Activated naive CD8-positive, alpha-beta T cell treated with anti-CD3 and anti-CD28 coated beads, Interleukin-2, amount 50 U/mL, for 24 hours (primary cell): ENCODE measurements at regions not wholly inside any gene's neighbourhood (a gene's known extent, or its start where the extent isn't known, plus 50 kb on each side); places are given as distances from the start of the nearest gene placed in this dataset.
"Not testable (repeated sequence)": the region's sequence is repeated elsewhere in the genome, so short reads cannot be mapped to it uniquely, and the experiment has no call there.

ENCODE experiments used
- ATAC-seq: fragments of 150-1000 bp; cut with Tn5 transposase; one replicate; pipeline ENCODE4 v1.10.0; 2021
- DNase-seq: peaks from one replicate; pipeline ENCODE4 v3.0.0; 2021
- H3K27ac Mint-ChIP-seq: one replicate; pipeline ENCODE4 v1.8.0; 2021; ENCODE audit warnings: mild to moderate bottlenecking, mixed read lengths
- H3K27me3 Mint-ChIP-seq: one replicate; pipeline ENCODE4 v1.8.0; 2021; ENCODE audit warnings: mixed read lengths
- H3K36me3 Mint-ChIP-seq: one replicate; pipeline ENCODE4 v1.8.0; 2021; ENCODE audit warnings: low read depth, mixed read lengths
- H3K4me1 Mint-ChIP-seq: one replicate; pipeline ENCODE4 v1.8.0; 2021; ENCODE audit warnings: mixed read lengths
- H3K4me3 Mint-ChIP-seq: one replicate; pipeline ENCODE4 v1.8.0; 2021; ENCODE audit warnings: mild to moderate bottlenecking, moderate library complexity, mixed read lengths
- H3K9me3 Mint-ChIP-seq: one replicate; pipeline ENCODE4 v1.8.0; 2021; ENCODE audit warnings: mixed read lengths

DNA sequence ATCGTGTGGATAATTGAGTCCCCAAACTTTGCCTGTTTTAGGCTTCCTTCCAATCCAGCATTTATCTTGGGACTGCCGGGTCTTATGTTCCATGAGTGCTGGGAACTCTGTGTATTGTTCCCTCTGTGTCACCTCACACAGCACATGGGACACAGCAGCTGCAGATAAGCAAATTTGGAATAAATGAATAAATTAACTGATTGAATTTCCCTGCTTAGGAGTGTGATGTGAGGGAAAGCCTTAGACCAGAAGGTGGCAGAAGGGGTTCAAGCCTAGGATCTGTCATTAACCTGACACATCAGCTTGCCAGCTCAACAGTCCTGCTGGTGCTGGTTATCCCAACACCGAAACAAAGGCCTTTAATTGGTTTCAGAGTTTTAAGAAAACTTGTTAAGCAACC, 114.3 kb downstream of the OXSM start:
- H3K4me1 Mint-ChIP-seq, result peaks cover 12% of the 10 kb centered on the region

DNA sequence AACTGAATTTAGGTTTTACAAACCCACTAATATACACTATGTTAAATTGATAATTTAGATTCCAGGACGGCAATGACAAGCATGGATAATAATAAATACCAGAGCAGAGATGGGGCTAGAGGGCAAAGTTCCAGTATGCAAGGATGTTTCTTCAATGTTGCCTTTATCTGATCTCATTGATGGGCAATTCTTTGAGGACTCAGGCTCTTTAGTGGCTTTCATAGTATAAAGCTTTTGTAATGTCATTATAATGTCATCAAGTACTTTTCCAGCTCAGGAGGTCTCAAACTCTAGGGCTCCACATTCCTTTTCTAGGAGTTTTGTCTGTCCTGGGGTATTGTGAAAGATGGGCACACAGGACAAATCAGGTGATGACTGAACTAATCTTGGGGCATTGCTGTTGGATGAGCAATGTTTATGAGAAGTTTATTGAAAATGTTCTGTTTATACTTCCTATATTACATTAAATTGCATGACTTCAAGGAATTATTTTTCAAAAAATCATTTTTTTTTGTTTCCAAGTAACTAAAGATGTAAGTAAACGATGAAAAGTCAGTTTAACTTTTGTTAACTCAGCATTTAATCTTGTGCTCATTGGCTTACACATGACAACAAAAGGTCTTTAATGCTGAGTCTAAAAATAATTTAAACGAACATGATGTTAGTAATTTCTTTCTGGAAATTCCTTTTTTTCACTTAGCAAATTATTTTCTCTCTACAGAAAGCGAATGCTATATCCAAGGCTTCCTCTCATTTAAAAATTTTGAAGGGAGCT, 116.4 kb downstream of the OXSM start:
- no peak for DNase-seq
- Mint-ChIP-seq H3K36me3 (no peaks in the 10 kb centered on the region), H3K9me3 (no peaks in the 10 kb centered on the region), H3K27me3 (peaks cover 2% of the 10 kb centered on the region), H3K27ac (no peak overlapping the region), H3K4me1 (peaks cover 12% of the 10 kb centered on the region), H3K4me3 (no peak overlapping the region)
- no peak for ATAC-seq

More for the DNA sequence above, 114.3 kb downstream of the OXSM start:
- no peaks in the 10 kb centered on the region for H3K9me3 Mint-ChIP-seq
- DNase-seq (no peak), ATAC-seq (no peak)
- H3K27me3 Mint-ChIP-seq, result no peaks in the 10 kb centered on the region
- no peak overlapping the region for H3K27ac Mint-ChIP-seq
- no peaks in the 10 kb centered on the region for H3K36me3 Mint-ChIP-seq
- H3K4me3 Mint-ChIP-seq, result no peak overlapping the region

DNA sequence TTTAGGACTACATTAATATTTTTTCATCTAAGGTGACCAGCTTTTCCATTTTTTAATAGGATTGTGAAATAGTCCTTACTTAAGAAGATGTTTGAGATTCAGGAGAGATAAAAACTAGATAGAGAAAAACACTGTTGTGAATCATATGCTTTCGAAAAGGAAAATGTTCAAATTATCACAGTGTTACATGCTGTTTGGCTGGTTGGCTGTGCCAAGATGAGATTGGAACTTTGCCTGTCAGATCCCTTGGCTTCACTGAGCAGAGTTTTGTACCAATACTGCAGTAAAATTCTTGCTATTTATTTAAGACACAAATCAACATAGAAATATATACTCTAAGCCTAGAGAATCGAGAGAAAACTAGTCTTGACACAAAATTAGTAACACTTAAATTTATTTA, 117.2 kb downstream of the OXSM start:
- Mint-ChIP-seq H3K27ac (no peak overlapping the region), H3K27me3 (peaks cover 2% of the 10 kb centered on the region), H3K4me1 (peaks cover 11% of the 10 kb centered on the region), H3K9me3 (no peaks in the 10 kb centered on the region), H3K36me3 (no peaks in the 10 kb centered on the region), H3K4me3 (no peak overlapping the region)
- ATAC-seq (no peak), DNase-seq (no peak)

DNA sequence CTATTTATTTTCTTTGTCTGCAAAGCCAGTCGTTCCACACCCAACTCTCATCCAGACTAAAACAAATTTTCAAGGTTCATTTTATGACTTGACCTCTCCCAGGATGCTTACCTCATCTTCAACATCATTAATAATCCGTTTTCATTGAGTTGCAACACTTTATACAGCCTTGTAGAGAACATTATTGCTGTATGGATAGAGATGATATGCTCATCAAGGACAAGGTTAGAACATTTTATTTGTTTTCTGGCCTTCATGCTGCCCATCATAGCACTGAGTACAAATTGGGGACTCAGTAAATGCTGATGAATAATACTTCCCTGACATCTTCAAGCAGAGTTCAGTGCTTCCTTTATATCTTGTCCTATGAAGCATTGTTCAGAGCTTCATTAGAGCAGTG, 120.2 kb downstream of the OXSM start:
- Mint-ChIP-seq H3K36me3 (no peaks in the 10 kb centered on the region), H3K4me1 (peaks cover 4% of the 10 kb centered on the region), H3K9me3 (no peaks in the 10 kb centered on the region), H3K27me3 (peaks cover 2% of the 10 kb centered on the region), H3K4me3 (no peak overlapping the region), H3K27ac (no peak overlapping the region)
- DNase-seq (no peak), ATAC-seq (no peak)

DNA sequence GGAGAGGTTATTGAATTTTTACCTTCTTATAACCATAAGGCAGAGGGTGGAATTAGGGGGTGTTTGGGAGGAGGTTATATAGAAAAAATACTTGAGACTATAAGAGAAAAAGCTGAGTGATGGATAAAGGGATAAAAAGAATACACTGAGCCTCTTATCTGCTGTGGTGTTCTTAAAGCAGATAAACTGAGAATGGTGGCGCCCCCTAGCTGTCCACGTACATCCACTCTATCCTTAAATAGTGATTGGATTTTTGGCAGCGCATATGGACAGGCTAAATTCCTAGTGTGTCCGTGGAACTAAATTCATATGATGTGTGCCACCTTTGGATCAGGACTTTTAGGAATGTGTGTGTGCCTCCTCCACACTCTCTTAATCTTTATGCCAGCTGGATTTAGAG, 121.1 kb downstream of the OXSM start:
- ATAC-seq, result no peak
- peaks cover 2% of the 10 kb centered on the region for H3K27me3 Mint-ChIP-seq
- no peaks in the 10 kb centered on the region for H3K9me3 Mint-ChIP-seq
- peak; percentile 55 for DNase-seq
- no peak overlapping the region for H3K27ac Mint-ChIP-seq
- H3K4me1 Mint-ChIP-seq, result peaks cover 4% of the 10 kb centered on the region
- no peak overlapping the region for H3K4me3 Mint-ChIP-seq
- no peaks in the 10 kb centered on the region for H3K36me3 Mint-ChIP-seq

DNA sequence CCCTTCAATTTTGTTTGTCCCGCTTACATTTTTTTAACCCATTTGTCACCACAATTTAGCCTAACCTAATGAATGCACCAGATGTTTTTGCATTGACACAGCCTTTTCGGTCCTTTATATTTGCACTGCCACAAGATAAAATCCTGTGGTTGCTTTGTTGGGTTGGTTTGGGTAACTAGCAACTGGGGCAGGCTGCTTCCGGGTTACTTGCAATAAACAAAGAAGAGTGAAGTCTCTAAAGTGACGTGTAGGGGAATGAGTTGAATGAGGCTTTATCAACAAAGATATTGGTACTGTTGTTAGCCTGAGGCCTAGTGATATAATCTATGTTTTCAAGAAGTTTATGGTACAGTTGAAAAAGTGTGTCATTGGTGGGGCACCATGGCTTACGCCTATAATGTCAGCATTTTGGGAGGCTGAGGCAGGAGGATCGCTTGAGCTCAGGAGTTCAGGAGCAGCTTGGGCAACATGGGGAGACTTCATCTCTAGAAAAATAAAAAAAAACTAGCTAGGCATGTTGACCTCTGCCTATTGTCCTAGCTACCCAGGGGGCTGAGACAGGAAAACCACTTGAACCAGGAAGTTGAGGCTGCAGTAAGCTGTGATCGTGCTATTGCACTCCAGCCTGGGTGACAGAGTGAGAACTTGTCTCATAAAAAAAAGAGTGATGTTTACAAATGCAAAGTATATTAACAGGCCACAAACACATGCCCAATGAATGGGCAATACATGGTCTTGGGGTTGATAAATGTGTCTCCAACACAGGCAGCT, 121.8 kb downstream of the OXSM start:
- peaks cover 4% of the 10 kb centered on the region for H3K4me1 Mint-ChIP-seq
- H3K27ac Mint-ChIP-seq, result no peak overlapping the region
- H3K36me3 Mint-ChIP-seq, result no peaks in the 10 kb centered on the region
- no peak for DNase-seq
- no peak overlapping the region for H3K4me3 Mint-ChIP-seq
- H3K27me3 Mint-ChIP-seq, result peaks cover 2% of the 10 kb centered on the region
- H3K9me3 Mint-ChIP-seq, result no peaks in the 10 kb centered on the region
- ATAC-seq, result no peak

DNA sequence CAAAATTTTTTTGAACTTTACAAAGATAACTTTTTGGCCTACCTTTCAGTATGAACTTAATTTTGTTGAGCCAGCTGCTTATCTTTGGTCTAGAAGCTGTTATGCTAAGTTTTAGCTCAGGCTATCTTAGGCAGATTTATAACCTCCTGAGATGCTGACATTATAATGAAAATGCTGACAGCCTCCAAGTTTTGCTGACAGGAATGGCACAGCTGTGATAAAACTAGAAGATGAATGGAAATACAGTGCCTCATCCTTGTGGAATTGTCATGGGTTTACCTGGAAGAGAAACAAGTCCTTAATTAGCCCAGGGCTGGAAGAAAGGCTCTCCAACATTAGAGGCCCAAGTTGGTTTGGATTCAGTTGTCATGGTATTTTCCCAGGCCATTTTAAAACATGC, 123.3 kb downstream of the OXSM start:
- Mint-ChIP-seq H3K27ac (no peak overlapping the region), H3K36me3 (no peaks in the 10 kb centered on the region), H3K4me3 (no peak overlapping the region), H3K4me1 (peaks cover 4% of the 10 kb centered on the region), H3K27me3 (peaks cover 7% of the 10 kb centered on the region), H3K9me3 (no peaks in the 10 kb centered on the region)
- ATAC-seq (no peak), DNase-seq (no peak)

DNA sequence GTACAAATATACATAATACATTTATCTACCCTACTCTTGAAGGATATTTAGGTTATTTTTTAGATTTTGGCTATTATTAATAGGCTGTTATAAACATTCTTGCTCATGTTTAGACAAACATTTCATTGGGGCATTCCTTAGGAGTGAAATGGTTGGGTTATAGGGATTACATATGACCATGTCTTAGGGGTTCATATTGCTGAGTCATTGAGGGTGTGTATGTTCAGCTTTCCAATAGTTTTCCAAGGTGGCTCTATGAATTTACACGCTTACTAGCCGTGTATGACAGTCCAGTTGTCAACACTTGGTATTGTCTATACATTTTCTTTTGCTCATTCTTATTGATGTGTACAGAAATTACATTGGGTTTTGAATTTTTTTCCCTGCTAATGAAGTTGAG, 125.8 kb downstream of the OXSM start:
- DNase-seq (no peak), ATAC-seq (no peak)
- Mint-ChIP-seq H3K4me3 (no peak overlapping the region), H3K36me3 (no peaks in the 10 kb centered on the region), H3K9me3 (no peaks in the 10 kb centered on the region), H3K27ac (no peak overlapping the region), H3K4me1 (peaks cover 4% of the 10 kb centered on the region), H3K27me3 (peaks cover 12% of the 10 kb centered on the region)

DNA sequence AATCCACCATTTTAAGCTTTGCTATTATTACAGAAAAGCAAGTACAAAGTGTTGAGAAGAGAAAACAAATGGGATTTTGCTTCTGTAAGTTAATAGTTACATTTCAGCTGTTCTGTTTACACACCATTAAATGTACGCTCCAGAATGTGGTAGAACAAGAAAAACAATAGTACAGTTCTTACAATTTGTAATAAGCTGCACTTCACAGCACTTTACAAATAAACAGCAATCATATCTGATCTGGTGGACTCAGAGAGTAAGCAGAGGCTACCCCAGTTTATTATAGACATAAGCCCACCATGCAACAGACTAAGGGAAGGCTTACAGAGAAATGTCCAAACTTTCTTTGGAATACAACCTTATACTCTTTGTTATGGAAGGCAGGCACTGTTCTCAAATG, 126.4 kb downstream of the OXSM start:
- peaks cover 4% of the 10 kb centered on the region for H3K4me1 Mint-ChIP-seq
- peaks cover 17% of the 10 kb centered on the region for H3K27me3 Mint-ChIP-seq
- H3K4me3 Mint-ChIP-seq, result no peak overlapping the region
- no peaks in the 10 kb centered on the region for H3K9me3 Mint-ChIP-seq
- no peaks in the 10 kb centered on the region for H3K36me3 Mint-ChIP-seq
- ATAC-seq (no peak), DNase-seq (no peak)
- H3K27ac Mint-ChIP-seq, result no peak overlapping the region

DNA sequence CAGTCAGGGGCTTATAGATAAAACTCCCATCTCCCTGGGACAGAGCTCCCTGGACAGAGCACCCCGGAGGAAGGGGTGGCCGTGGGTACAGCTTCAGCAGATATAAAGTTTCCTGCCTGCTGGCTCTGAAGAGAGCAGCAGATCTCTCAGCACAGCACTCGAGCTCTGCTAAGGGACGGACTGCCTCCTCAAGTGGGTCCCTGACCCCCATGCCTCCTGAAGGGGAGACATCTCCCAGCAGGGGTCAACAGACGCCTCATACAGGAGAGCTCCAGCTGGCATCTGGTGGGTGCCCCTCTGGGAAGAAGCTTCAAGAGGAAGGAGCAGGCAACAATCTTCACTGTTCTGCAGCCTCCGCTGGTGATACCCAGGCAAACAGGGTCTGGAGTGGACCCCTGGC, 142.1 kb downstream of the OXSM start:
- H3K9me3 Mint-ChIP-seq, H3K27ac Mint-ChIP-seq, DNase-seq, H3K36me3 Mint-ChIP-seq, ATAC-seq, H3K4me1 Mint-ChIP-seq, H3K27me3 Mint-ChIP-seq, H3K4me3 Mint-ChIP-seq: not testable (repeated sequence)

DNA sequence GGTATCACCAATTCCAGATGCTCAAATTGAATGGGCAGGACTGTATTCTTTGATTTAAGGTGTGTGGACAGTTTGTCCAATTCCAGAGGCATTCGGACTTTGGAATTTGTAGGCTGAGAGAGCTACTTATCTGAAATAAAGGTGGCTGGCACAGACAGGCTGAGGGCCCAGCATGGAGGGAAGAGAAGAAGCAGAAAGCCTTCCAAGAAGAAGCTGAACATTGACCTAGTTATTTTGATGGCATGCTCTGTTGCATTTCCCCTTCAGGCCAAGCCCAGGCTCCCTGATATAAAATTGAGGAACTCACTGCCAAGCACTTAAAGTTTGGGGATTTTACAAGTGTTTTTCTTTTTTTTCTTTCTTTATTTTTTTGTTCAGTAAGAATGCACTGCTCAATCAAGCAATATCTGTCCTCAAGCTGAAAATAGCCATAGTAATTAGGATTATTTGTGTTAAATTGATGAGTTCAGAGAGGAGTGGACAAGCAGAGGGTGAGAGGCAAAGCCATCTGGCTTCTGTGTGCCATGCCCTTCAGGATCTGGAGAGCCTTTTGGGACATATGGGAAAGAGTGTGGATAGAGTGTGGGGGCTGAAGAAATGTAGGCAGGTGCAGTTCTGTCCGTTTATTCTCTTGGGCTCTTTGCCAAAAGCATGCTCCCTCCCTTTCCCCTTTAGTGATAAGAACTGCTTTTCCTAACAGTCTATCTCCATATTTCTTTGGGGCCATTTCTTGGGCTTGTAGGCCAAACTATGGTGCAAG, 148.9 kb downstream of the OXSM start:
- DNase-seq (no peak), ATAC-seq (no peak)
- H3K36me3 Mint-ChIP-seq, result peaks cover 1% of the 10 kb centered on the region
- no peaks in the 10 kb centered on the region for H3K4me1 Mint-ChIP-seq
- no peak overlapping the region for H3K4me3 Mint-ChIP-seq
- no peaks in the 10 kb centered on the region for H3K27me3 Mint-ChIP-seq
- no peaks in the 10 kb centered on the region for H3K9me3 Mint-ChIP-seq
- H3K27ac Mint-ChIP-seq, result no peak overlapping the region

DNA sequence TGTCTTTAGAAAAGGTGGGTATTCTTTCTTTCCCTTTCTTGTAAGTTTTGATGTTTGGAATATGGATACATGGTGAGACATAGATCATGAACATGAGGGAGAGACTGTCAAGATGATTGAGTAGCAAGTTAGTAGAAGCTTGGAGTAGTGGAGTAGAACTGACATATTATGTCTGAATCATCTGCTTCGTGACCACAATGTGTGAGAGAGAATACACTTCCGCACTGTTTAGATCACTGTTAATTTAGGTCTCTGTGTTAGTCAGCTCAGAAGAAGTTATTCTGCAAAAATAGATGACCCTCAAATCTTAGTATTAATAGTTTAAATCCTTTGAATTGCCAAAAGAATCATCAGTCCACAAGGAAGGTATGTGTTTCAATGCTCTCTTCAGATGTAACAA, 151.0 kb downstream of the OXSM start:
- DNase-seq (no peak), ATAC-seq (no peak)
- Mint-ChIP-seq H3K9me3 (no peaks in the 10 kb centered on the region), H3K36me3 (no peaks in the 10 kb centered on the region), H3K4me3 (no peak overlapping the region), H3K4me1 (no peaks in the 10 kb centered on the region), H3K27ac (no peak overlapping the region), H3K27me3 (no peaks in the 10 kb centered on the region)

DNA sequence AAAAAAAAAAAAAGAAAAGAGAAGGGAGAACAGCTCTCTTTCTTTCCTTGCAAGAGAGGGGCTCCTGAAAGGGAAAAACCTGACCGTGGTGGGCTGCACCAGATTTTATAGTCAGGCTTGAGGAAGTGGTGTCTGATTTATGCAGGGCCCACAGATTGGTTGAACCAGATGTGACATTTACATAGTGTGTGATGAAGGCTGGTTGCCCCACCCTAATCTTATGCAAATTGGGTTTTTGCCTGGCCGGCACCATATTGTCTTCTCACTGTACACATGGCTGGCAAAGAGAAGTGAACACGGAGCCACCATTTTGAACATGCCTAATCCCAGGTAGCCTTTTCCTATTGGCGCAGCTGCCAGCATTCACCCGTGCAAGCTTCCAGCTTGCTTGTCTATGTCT, 154.4 kb downstream of the OXSM start:
- DNase-seq (no peak), ATAC-seq (no peak)
- Mint-ChIP-seq H3K36me3 (no peaks in the 10 kb centered on the region), H3K4me1 (no peaks in the 10 kb centered on the region), H3K27me3 (no peaks in the 10 kb centered on the region), H3K9me3 (no peaks in the 10 kb centered on the region), H3K4me3 (no peak overlapping the region), H3K27ac (no peak overlapping the region)

DNA sequence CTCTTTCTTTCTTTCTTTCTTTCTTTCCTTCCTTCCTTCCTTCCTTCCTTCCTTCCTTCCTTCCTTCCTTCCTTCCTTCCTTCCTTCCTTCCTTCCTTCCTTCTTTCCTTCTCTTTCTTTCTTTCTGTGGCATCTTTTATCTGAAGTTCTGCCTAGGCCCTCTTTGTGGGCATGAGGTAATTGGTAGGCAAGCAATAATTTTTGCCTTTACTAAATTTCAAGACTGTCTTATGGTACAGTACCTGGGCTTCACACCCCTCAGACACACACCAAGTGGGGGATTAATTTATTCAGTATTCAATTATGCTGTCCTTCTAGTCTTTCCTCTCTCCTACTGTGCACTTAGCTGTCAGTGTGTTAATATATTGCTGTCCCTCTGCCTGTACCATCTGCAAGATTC, 155.5 kb downstream of the OXSM start:
- Mint-ChIP-seq H3K27me3 (peaks cover 2% of the 10 kb centered on the region), H3K4me3 (no peak overlapping the region), H3K27ac (no peak overlapping the region), H3K9me3 (no peaks in the 10 kb centered on the region), H3K4me1 (no peaks in the 10 kb centered on the region), H3K36me3 (no peaks in the 10 kb centered on the region)
- ATAC-seq (no peak), DNase-seq (no peak)

DNA sequence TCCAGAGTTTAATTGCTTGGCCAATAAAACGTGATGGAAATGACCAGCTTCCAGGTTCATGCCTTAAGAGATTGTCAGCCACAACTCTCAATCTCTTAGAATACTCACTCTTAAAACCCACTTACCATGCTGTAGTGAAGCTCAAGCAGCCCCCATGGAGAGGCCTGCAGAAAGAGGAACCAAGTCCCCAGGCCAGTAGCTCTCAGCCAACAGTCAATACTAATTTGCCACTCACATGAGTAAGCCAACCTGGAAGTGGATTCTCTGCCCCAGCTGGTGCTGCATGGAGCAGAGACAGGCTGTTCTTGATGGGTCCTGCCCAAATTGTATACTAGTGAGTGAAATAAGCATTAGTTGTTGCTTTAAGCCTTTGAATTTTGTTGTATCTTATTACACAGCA, 155.9 kb downstream of the OXSM start:
- no peak for DNase-seq

More for the DNA sequence above, 155.9 kb downstream of the OXSM start:
- H3K4me3 Mint-ChIP-seq, result no peak overlapping the region
- no peaks in the 10 kb centered on the region for H3K9me3 Mint-ChIP-seq
- no peak overlapping the region for H3K27ac Mint-ChIP-seq
- H3K27me3 Mint-ChIP-seq, result peaks cover 2% of the 10 kb centered on the region
- H3K36me3 Mint-ChIP-seq, result no peaks in the 10 kb centered on the region
- ATAC-seq, result no peak
- no peaks in the 10 kb centered on the region for H3K4me1 Mint-ChIP-seq
